Retinal pigment epithelial cell (primary cell): ENCODE measurements at regions not wholly inside any gene's neighbourhood (a gene's known extent, or its start where the extent isn't known, plus 50 kb on each side); places are given as distances from the start of the nearest gene placed in this dataset.

Source experiments
- DNase-seq: peaks from one replicate; pipeline ENCODE4 v3.0.0-alpha.2; 2010; ENCODE audit warnings: low read depth
- H3K4me3 ChIP-seq: 2 replicates; pipeline ENCODE4 v1.5.1; 2011; ENCODE audit warnings: mild to moderate bottlenecking, low read length, control low read depth, moderate library complexity
- CTCF ChIP-seq: conservative IDR thresholded peaks from 2 replicates; pipeline ENCODE4 v1.5.1; 2011; ENCODE audit warnings: low read depth, low read length, control low read depth, inconsistent platforms

DNA sequence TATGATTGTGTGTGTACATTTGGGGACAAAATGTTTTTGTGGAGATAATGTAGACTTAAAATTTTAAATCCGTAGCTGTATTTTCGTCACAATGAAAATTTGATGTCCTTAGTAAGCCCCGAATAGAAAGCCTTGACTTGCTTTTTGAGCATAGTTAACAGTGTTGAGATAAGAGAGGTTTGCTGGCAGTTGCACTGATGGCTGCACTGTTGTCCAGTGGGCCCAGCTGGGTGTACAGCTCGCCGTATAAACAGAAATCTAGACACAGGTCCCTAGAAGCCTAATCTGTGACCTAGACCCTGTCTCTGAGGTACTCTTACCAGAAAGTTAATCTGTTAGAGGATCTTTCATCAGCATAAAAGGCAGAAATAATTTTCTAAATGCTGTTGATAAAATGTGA lies 271.3 kb upstream of the DMRT1 start:
- DNase-seq, result no peak
- no peak for TF ChIP-seq CTCF
- no peak overlapping the region for H3K4me3 ChIP-seq

DNA sequence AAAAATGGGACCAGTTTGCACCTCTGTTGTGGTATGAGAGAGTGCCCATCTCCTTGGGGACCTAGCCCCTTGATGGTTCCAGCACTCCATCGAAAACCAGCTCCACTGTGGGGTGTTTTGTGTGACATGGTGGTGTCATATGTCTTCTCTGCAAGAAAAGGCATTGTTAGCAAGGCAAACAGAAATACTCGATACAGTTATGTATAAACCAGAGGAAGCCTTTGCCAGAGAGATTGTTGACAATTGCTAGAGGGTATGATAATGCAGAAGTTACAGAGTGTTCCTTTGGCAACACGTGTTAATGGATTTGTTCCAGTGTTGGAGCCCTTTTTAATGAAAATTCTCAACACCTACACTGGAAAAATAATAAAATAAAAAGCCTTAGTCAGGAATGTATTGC lies 270.4 kb upstream of the DMRT1 start:
- no peak for TF ChIP-seq CTCF
- DNase-seq, result no peak
- no peak overlapping the region for H3K4me3 ChIP-seq

DNA sequence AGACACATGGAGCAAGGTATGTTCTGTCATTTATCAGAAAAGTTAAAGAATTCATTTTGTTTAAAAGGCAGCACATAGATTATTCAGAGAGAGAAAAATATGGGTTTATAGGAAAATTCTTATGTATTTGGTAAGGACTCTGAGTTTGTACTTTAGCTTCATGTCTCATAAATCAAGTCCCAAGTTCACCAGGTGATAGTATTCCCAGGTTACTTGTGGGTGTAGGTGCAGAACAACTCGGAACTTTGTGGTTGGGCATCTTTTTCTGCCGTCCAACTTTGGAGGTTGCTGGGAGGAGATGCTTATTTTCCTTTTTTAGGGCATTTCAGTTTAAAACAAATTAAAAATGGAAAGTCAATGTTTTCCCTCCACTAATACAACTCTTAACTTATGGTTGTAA lies 269.8 kb upstream of the DMRT1 start:
- DNase-seq, result no peak

DNA sequence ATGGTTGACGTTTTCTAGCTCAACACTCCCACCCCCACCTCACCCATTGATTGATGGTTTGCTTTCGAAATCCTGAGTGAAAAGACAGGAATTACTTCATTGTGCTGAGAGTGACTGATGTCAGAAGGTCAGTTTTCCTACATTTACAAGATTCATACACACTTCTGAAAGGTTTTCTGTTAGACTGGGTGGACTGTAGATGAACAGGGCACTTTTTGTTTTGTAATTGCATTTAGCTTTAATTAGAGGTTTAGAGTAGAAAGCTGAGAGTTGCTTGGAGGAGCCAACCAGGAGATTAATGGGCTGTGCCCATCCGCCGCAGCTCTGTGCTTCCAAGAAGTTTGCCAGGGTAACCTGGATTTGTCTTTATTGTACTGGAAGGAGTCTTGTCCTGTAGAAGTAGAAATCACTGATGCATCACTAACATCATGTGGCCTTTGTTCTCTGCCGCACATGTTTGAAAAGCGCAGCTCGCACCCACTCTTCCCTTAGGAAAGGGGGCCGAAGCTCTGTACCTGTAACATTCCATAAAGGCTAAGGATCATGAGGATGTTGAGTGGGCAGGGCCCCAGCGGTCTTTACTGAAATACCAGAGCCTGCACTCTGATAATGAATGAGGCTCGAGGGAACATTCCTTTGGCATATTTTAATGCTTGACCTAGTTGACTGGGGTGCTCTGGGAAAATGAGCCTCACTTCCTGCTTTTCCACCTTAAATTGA lies 267.6 kb upstream of the DMRT1 start:
- no peak for TF ChIP-seq CTCF
- DNase-seq, result peak; percentile 84
- H3K4me3 ChIP-seq, result peak overlapping the region; percentile 28

More for the DNA sequence above, 269.8 kb upstream of the DMRT1 start:
- no peak overlapping the region for H3K4me3 ChIP-seq
- TF ChIP-seq CTCF, result no peak

DNA sequence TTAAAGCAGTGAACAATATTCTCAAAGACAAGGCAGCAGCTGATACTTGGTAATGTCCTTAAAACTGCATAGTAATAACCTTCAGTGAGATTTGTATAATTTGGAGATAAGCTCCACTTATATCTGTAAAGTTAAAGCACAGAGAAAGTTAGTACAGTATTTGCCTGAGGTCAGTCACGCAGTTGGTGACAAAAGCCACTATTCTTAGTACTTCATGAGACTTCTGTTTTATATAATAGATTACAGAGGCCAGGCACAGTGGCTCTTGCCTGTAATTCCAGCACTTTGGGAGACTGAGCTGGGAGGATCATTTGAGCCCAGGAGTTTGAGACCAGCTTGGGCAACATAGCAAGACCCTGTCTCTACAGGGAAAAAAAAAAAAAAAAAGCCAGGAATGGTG lies 266.4 kb upstream of the DMRT1 start:
- no peak overlapping the region for H3K4me3 ChIP-seq
- no peak for DNase-seq
- no peak for TF ChIP-seq CTCF

DNA sequence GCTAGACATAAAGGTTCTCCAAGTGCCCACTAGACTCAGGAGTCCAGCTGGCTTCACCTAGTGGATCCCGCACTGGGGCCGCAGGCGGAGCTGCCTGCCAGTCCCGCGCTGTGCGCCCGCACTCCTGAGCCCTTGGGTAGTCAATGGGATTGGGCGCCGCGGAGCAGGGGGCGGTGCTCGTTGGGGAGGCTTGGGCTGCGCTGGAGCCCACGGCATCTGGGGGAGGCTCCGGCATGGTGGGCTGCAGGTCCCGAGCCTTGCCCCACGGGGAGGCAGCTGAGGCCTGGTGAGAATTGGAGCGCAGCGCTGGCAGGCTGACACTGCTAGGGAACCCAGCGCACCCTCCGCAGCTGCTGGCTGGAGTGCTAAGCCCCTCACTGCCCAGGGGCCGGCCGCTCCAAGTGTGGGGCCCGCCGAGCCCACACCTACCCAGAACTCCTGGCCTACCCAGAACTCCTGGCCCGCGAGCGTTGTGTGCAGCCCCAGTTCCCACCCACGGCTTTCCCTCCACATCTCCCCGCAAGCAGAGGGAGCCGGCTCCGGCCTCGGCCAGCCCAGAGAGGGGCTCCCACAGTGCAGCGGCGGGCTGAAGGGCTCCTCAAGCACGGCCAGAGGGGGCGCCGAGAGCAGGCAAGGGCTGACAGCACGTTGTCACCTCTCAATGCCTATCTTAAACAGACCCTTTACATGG lies 260.7 kb upstream of the DMRT1 start:
- no peak for TF ChIP-seq CTCF
- DNase-seq, result no peak
- H3K4me3 ChIP-seq, result no peak overlapping the region
